K562 (cell line): ENCODE measurements at regions not wholly inside any gene's neighbourhood (a gene's known extent, or its start where the extent isn't known, plus 50 kb on each side); places are given as distances from the start of the nearest gene placed in this dataset.

Source experiments
- ATAC-seq: fragments of 200-7000 bp; cut with Tn5 transposase; 3 replicates; pipeline ENCODE4 v1.9.1; 2020; ENCODE audit warnings: moderate library complexity
- BruUV-seq: library from RNA; stranded (reverse); fragments of 400-500 nt; replicated peaks from 2 replicates; lab custom pipeline; 2021; lab: Mats Ljungman, UMichigan
- CTCF ChIA-PET: fragments of 300-600 bp; formaldehyde crosslinking; extraction: SDS; loops from one replicate; lab custom pipeline; 2021; ENCODE audit warnings: low intra/inter-chr PET ratio; lab: Yijun Ruan, JAX
- POLR2A ChIA-PET: fragments of 300-600, 350-650 bp; sonication (Branson Sonifier 250); formaldehyde crosslinking; extraction: SDS; loops from one replicate; lab custom pipeline; 2021; ENCODE audit warnings: antibody characterized with exemption, inconsistent platforms; lab: Yijun Ruan, JAX
- DNase-seq, 4 experiments: peaks; one replicate each; pipeline versions ENCODE4 v3.0.0 to v3.0.0-alpha.2; 2011 to 2018; ENCODE audit warnings: low spot score in 3 of 4, mixed read lengths in 3 of 4; ENCODE audit errors: extremely low read depth in 1 of 4
- FAIRE-seq: peaks from 2 replicates; lab custom pipeline; 2011; peaks lifted over from hg19 to GRCh38; lab: Jason Lieb, UNC
- H2AFZ ChIP-seq: 2 replicates; pipeline ENCODE4 v1.6.0; 2011; ENCODE audit warnings: low read depth, low read length, control low read depth, inconsistent platforms
- H3K27ac ChIP-seq: fragments of 200-600 bp; 3 replicates; pipeline ENCODE4 v1.8.0; 2011; ENCODE audit warnings: low read depth, mild to moderate bottlenecking, control low read depth, inconsistent platforms, low read length, moderate library complexity, mixed read lengths; ENCODE audit errors: extremely low read depth
- H3K27me3 ChIP-seq, 2 experiments: fragments of 300-600 bp in 1 of 2; 2 replicates in 1 of 2; 3 replicates in 1 of 2; pipeline versions ENCODE4 v1.6.0 to v1.8.0; 2011; ENCODE audit warnings: inconsistent platforms in 2 of 2, low read length in 2 of 2, mild to moderate bottlenecking in 1 of 2, mixed read lengths in 1 of 2, moderate library complexity in 1 of 2; ENCODE audit not compliant: control insufficient read depth in 2 of 2, insufficient read depth in 2 of 2
- H3K36me3 ChIP-seq: fragments of 300-600 bp; 3 replicates; pipeline ENCODE4 v1.8.0; 2011; ENCODE audit warnings: mild to moderate bottlenecking, low read length, inconsistent platforms; ENCODE audit not compliant: control insufficient read depth, insufficient read depth
- H3K4me1 ChIP-seq, 2 experiments: fragments of 200-600 bp in 1 of 2; replicated peaks in 1 of 2; 2 replicates in 1 of 2; 3 replicates in 1 of 2; pipeline versions ENCODE4 v1.5.1 to v1.8.0; 2011; ENCODE audit warnings: inconsistent platforms in 2 of 2, low read length in 2 of 2, mild to moderate bottlenecking in 1 of 2, mixed read lengths in 1 of 2, moderate library complexity in 1 of 2; ENCODE audit not compliant: control insufficient read depth in 2 of 2, insufficient read depth in 2 of 2
- H3K4me2 ChIP-seq: 2 replicates; pipeline ENCODE4 v1.6.1; 2011; ENCODE audit warnings: low read length, control low read depth, inconsistent platforms, mixed read lengths; ENCODE audit not compliant: insufficient read depth
- H3K4me3 ChIP-seq: fragments of 200-600 bp; sonication (generic), shearing (Covaris generic); 2 replicates; pipeline ENCODE4 v1.5.1; 2016; ENCODE audit warnings: control low read depth, inconsistent platforms
- H3K79me2 ChIP-seq: fragments of 200-600 bp; 3 replicates; pipeline ENCODE4 v1.8.0; 2011; ENCODE audit warnings: low read length, inconsistent platforms; ENCODE audit not compliant: control insufficient read depth, insufficient read depth
- H3K9ac ChIP-seq, 2 experiments: 2 replicates each; pipeline versions ENCODE4 v1.6.0 to v1.6.1; 2011; ENCODE audit warnings: low read depth in 2 of 2, low read length in 2 of 2, control low read depth in 1 of 2, inconsistent platforms in 1 of 2, mild to moderate bottlenecking in 1 of 2, mixed read lengths in 1 of 2; ENCODE audit not compliant: insufficient read depth in 1 of 2
- H3K9me1 ChIP-seq: one replicate; pipeline ENCODE4 v1.6.0; 2011; ENCODE audit warnings: inconsistent platforms, mild to moderate bottlenecking, low read length, moderate library complexity; ENCODE audit not compliant: control insufficient read depth, insufficient read depth
- H3K9me3 ChIP-seq: replicated peaks from 2 replicates; pipeline ENCODE4 v1.5.1; 2011; ENCODE audit warnings: low read depth, low read length, inconsistent platforms; ENCODE audit not compliant: control insufficient read depth, insufficient read depth
- H4K20me1 ChIP-seq: replicated peaks from 2 replicates; pipeline ENCODE4 v1.6.1; 2011; ENCODE audit warnings: low read length, inconsistent platforms, mixed read lengths; ENCODE audit not compliant: control insufficient read depth, insufficient read depth
- BDP1 ChIP-seq: IDR thresholded peaks from 3 replicates; pipeline ENCODE4 v1.6.1; 2011; ENCODE audit not compliant: insufficient read length, insufficient read depth
- ESRRB ChIP-seq: fragments of 250-450 bp; sonication (Bioruptor Pico); IDR thresholded peaks from 2 replicates; pipeline ENCODE4 v1.5.0; 2020; ENCODE audit warnings: mild to moderate bottlenecking, moderate library complexity, borderline replicate concordance
- KDM5B ChIP-seq: fragments of 200-600 bp; sonication (generic); IDR thresholded peaks from 2 replicates; pipeline ENCODE4 v1.6.1; 2012; ENCODE audit warnings: low read depth, mild to moderate bottlenecking, moderate library complexity, low read length, control low read depth, inconsistent platforms; ENCODE audit not compliant: insufficient replicate concordance
- LCOR ChIP-seq: sonication (generic); formaldehyde crosslinking; IDR thresholded peaks from 2 replicates; pipeline ENCODE4 v1.8.0; 2022; ENCODE audit warnings: mild to moderate bottlenecking, missing genetic modification reagents
- PTTG1 ChIP-seq: fragments of 450-650 bp; IDR thresholded peaks from 2 replicates; pipeline ENCODE4 v1.6.1; 2016; ENCODE audit warnings: low read depth, mild to moderate bottlenecking, missing genetic modification characterization, missing compliant biosample characterization
- SETDB1 ChIP-seq: IDR thresholded peaks from one replicate; pipeline ENCODE4 v1.6.1; 2012; ENCODE audit warnings: low read length, control low read depth, inconsistent platforms
- ZNF232 ChIP-seq: sonication (generic); formaldehyde crosslinking; IDR thresholded peaks from 2 replicates; pipeline ENCODE4 v1.8.0; 2022; ENCODE audit warnings: mild to moderate bottlenecking, missing genetic modification reagents
- WGBS: fragments of 100-300 bp; shearing (Covaris generic); methylation state at CpG from one replicate; pipeline ENCODE4 v1.1.6; 2016; ENCODE audit warnings: low coverage, mixed read lengths; ENCODE audit not compliant: insufficient coverage; ENCODE audit errors: missing lambda C conversion rate; 5-methylcytosine and 5-hydroxymethylcytosine counted together
- in situ Hi-C: fragments of 300-500 bp; cut with MboI; formaldehyde crosslinking; loops from 4 replicates; pipeline ENCODE4 v1.15.0; 2018; ENCODE audit warnings: inconsistent platforms, mixed read lengths
- intact Hi-C: fragments of 100-400 bp; cut with micrococcal nuclease; formaldehyde crosslinking; loops from 2 replicates; pipeline ENCODE4 v1.14.2; 2022

- no peak for TF ChIP-seq KDM5B
- TF ChIP-seq ZNF232 (CRISPR knock-in tag), result no peak
- TF ChIP-seq PTTG1 (tag), result no peak
- TF ChIP-seq BDP1, result no peak
Measured at GRCh38 chr10:36441557-36441956, 683.8 kb upstream of the ANKRD30A start.

GRCh38 chr10:36440539-36440938 is 684.9 kb upstream of the ANKRD30A start:
- Histone ChIP-seq H3K36me3 (no peaks in the 10 kb centered on the region), H3K27ac (no peak overlapping the region), H3K4me2 (no peak overlapping the region), H2AFZ (no peak overlapping the region), H4K20me1 (no peaks in the 10 kb centered on the region), H3K79me2 (no peaks in the 10 kb centered on the region), H3K9me1 (no peaks in the 10 kb centered on the region), H3K9ac (no peak overlapping the region), H3K4me3 (no peak overlapping the region), H3K9me3 (no peaks in the 10 kb centered on the region; the same call in 1 of the 2 replicates), H3K4me1 (no peaks in the 10 kb centered on the region), H3K27me3 (no peaks in the 10 kb centered on the region)
- FAIRE-seq (no peak), ATAC-seq (no peak), DNase-seq (no peak)
- WGBS, result 0% methylated on average over 1 of the region's 1 CpG
- CTCF ChIA-PET, result no interaction called here
- no TSS peak for BruUV-seq
- intact Hi-C loops (no loop called here), in situ Hi-C loops (no loop called here)
- POLR2A ChIA-PET, result no interaction called here
- TF ChIP-seq ESRRB (CRISPR knock-in tag) (no peak), SETDB1 (no peak), LCOR (CRISPR knock-in tag) (no peak)

More at GRCh38 chr10:36441557-36441956, 683.8 kb upstream of the ANKRD30A start:
- in situ Hi-C loops, result no loop called here
- Histone ChIP-seq H3K4me2 (no peak overlapping the region), H3K9me3 (no peaks in the 10 kb centered on the region; the same call in 1 of the 2 replicates), H3K27me3 (no peaks in the 10 kb centered on the region), H3K4me3 (no peak overlapping the region), H3K9ac (no peak overlapping the region), H3K27ac (no peak overlapping the region), H2AFZ (no peak overlapping the region), H3K9me1 (no peaks in the 10 kb centered on the region), H4K20me1 (no peaks in the 10 kb centered on the region), H3K4me1 (no peaks in the 10 kb centered on the region), H3K79me2 (no peaks in the 10 kb centered on the region), H3K36me3 (no peaks in the 10 kb centered on the region)
- intact Hi-C loops, result no loop called here
- no TSS peak for BruUV-seq
- ChIA-PET POLR2A (no interaction called here), CTCF (no interaction called here)
- FAIRE-seq (no peak), ATAC-seq (no peak), DNase-seq (no peak)
- 3% methylated on average over 7 of the region's 7 CpGs for WGBS
